Trophoblast cell (in vitro differentiated cells and primary cell): ENCODE measurements at regions not wholly inside any gene's neighbourhood (a gene's known extent, or its start where the extent isn't known, plus 50 kb on each side); places are given as distances from the start of the nearest gene placed in this dataset.

Experiments
- DNase-seq, 2 donors: peaks; one replicate each; pipeline ENCODE4 v3.0.0-alpha.2; 2016
- H2AFZ ChIP-seq: 2 replicates; pipeline ENCODE4 v1.6.1; 2013; ENCODE audit warnings: low read length, moderate library complexity, mild to moderate bottlenecking; ENCODE audit not compliant: insufficient read depth, poor library complexity
- H2AK5ac ChIP-seq: 2 replicates; pipeline ENCODE4 v1.6.1; 2013; ENCODE audit warnings: mild to moderate bottlenecking, low read length
- H2BK120ac ChIP-seq: 2 replicates; pipeline ENCODE4 v1.6.1; 2013; ENCODE audit warnings: low read length, mild to moderate bottlenecking, moderate library complexity; ENCODE audit not compliant: insufficient read depth, poor library complexity
- H2BK12ac ChIP-seq: 2 replicates; pipeline ENCODE4 v1.6.1; 2013; ENCODE audit warnings: mild to moderate bottlenecking, low read length, moderate library complexity
- H2BK5ac ChIP-seq: 2 replicates; pipeline ENCODE4 v1.6.1; 2013; ENCODE audit warnings: low read length, low read depth, moderate library complexity, mild to moderate bottlenecking; ENCODE audit not compliant: poor library complexity
- H3K14ac ChIP-seq: 2 replicates; pipeline ENCODE4 v1.6.1; 2013; ENCODE audit warnings: mild to moderate bottlenecking, low read length
- H3K18ac ChIP-seq: 2 replicates; pipeline ENCODE4 v1.6.1; 2013; ENCODE audit warnings: mild to moderate bottlenecking, low read length
- H3K23ac ChIP-seq: 2 replicates; pipeline ENCODE4 v1.6.1; 2013; ENCODE audit warnings: low read length
- H3K27ac ChIP-seq: 2 replicates; pipeline ENCODE4 v1.5.1; 2013; ENCODE audit warnings: low read depth, mild to moderate bottlenecking, inconsistent platforms, low read length, moderate library complexity
- H3K27me3 ChIP-seq: 2 replicates; pipeline ENCODE4 v1.6.1; 2013; ENCODE audit warnings: inconsistent platforms, mild to moderate bottlenecking, low read length, moderate library complexity; ENCODE audit not compliant: insufficient read depth
- H3K36me3 ChIP-seq, 2 experiments: 1 replicate in 1 of 2; 2 replicates in 1 of 2; pipeline ENCODE4 v1.6.1; 2013; ENCODE audit warnings: low read length in 2 of 2, mild to moderate bottlenecking in 2 of 2, moderate library complexity in 1 of 2; ENCODE audit not compliant: insufficient read depth in 2 of 2, control insufficient read depth in 1 of 2
- H3K4ac ChIP-seq: 2 replicates; pipeline ENCODE4 v1.6.1; 2013; ENCODE audit warnings: low read depth, mild to moderate bottlenecking, low read length, moderate library complexity
- H3K4me1 ChIP-seq, 2 experiments: 1 replicate in 1 of 2; 2 replicates in 1 of 2; pipeline ENCODE4 v1.6.1; 2013; ENCODE audit warnings: low read length in 2 of 2, mild to moderate bottlenecking in 2 of 2, moderate library complexity in 1 of 2; ENCODE audit not compliant: insufficient read depth in 2 of 2, control insufficient read depth in 1 of 2
- H3K4me2 ChIP-seq: 2 replicates; pipeline ENCODE4 v1.6.1; 2013; ENCODE audit warnings: inconsistent platforms, mild to moderate bottlenecking, low read length, moderate library complexity
- H3K4me3 ChIP-seq: 2 replicates; pipeline ENCODE4 v1.5.1; 2013; ENCODE audit warnings: mild to moderate bottlenecking, low read depth, low read length, inconsistent platforms
- H3K79me1 ChIP-seq: one replicate; pipeline ENCODE4 v1.6.1; 2013; ENCODE audit warnings: low read length
- H3K79me2 ChIP-seq: 2 replicates; pipeline ENCODE4 v1.6.1; 2013; ENCODE audit warnings: low read length, mild to moderate bottlenecking; ENCODE audit not compliant: control insufficient read depth, insufficient read depth, poor library complexity
- H3K9ac ChIP-seq: 2 replicates; pipeline ENCODE4 v1.6.1; 2013; ENCODE audit warnings: mild to moderate bottlenecking, low read length
- H3K9me3 ChIP-seq: 2 replicates; pipeline ENCODE4 v1.6.1; 2013; ENCODE audit warnings: low read depth, mild to moderate bottlenecking, control low read depth, inconsistent platforms, low read length; ENCODE audit not compliant: insufficient read depth
- H4K12ac ChIP-seq: 2 replicates; pipeline ENCODE4 v1.6.1; 2013; ENCODE audit warnings: low read depth, mild to moderate bottlenecking, low read length, moderate library complexity
- H4K8ac ChIP-seq: 2 replicates; pipeline ENCODE4 v1.6.1; 2013; ENCODE audit warnings: low read depth, mild to moderate bottlenecking, low read length, moderate library complexity
- H4K91ac ChIP-seq: one replicate; pipeline ENCODE4 v1.6.1; 2013; ENCODE audit warnings: low read depth, mild to moderate bottlenecking, low read length, moderate library complexity
- WGBS: extraction: QIAGEN DNeasy Blood & Tissue Kit; methylation state at CpG from one replicate; pipeline ENCODE4 v1.1.7; 2013; ENCODE audit warnings: missing lambda C conversion rate; ENCODE audit not compliant: insufficient read length, insufficient coverage; ENCODE audit errors: extremely low coverage; 5-methylcytosine and 5-hydroxymethylcytosine counted together

DNA sequence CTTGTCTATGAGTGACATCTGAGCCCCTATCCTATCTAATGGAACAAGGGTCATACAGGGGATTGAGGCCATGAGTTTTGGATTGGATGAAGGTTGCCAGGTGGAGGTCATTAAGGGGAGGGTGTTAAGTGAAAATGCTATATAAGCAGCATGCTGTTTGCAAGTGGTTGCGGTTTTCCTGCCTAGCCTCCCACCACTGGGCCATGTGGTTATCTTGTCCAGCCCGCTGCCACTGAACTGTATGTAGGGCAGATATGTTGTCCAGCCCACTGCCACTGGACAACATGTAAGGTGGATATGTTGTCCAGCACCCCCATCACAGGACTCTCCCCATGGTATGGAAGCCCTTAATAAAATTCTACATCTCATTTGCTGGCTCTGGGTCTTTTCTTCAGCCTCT lies 200.0 kb downstream of the FGF10 start:
- Histone ChIP-seq H3K14ac (no peak overlapping the region), H3K9me3 (no peaks in the 10 kb centered on the region), H3K23ac (no peak overlapping the region), H2AK5ac (no peak overlapping the region), H3K18ac (no peak overlapping the region), H2AFZ (no peak overlapping the region), H3K36me3 (no peaks in the 10 kb centered on the region), H3K79me2 (no peaks in the 10 kb centered on the region), H2BK5ac (no peak overlapping the region), H3K4me1 (no peaks in the 10 kb centered on the region), H4K12ac (no peak overlapping the region), H2BK12ac (no peak overlapping the region), H4K8ac (no peak overlapping the region), H4K91ac (no peak overlapping the region), H3K27me3 (no peaks in the 10 kb centered on the region), H3K79me1 (no peaks in the 10 kb centered on the region), H3K4me2 (no peak overlapping the region), H3K27ac (no peak overlapping the region), H2BK120ac (no peak overlapping the region), H3K4ac (no peak overlapping the region), H3K4me3 (no peak overlapping the region), H3K9ac (no peak overlapping the region)
- no CpG with 5 or more reads among the region's 2 CpGs for WGBS
- DNase-seq = no peak

DNA sequence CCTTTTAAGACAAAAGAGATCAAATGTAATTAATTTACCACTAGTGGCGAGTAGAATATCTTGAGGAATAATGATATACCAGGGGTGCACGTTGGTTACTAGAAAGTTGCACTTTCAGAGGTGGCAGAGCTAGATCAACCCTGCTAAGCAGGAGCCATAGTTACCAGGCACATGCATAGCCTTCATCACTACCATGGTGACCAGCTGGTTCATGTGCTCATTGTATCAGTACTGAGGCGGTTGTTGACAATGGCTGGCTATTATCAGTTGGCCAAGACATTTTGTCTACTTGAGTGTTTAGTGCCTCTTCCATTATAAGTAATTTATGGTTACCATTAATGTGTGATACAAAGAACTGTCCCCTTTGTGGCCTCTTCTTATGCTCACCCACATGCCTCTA lies 201.2 kb downstream of the FGF10 start:
- no peak overlapping the region for H2BK120ac ChIP-seq
- H3K18ac ChIP-seq = no peak overlapping the region
- H3K14ac ChIP-seq = no peak overlapping the region
- H2BK5ac ChIP-seq = no peak overlapping the region
- WGBS = no CpG with 5 or more reads among the region's 3 CpGs
- H3K27ac ChIP-seq = no peak overlapping the region
- H2AFZ ChIP-seq = no peak overlapping the region
- no peaks in the 10 kb centered on the region for H3K4me1 ChIP-seq
- H4K8ac ChIP-seq = no peak overlapping the region
- H3K4me2 ChIP-seq = no peak overlapping the region
- no peaks in the 10 kb centered on the region for H3K79me1 ChIP-seq
- H3K4ac ChIP-seq = no peak overlapping the region
- no peaks in the 10 kb centered on the region for H3K79me2 ChIP-seq
- H3K9me3 ChIP-seq = no peaks in the 10 kb centered on the region
- H4K91ac ChIP-seq = no peak overlapping the region
- no peak overlapping the region for H2AK5ac ChIP-seq
- no peak overlapping the region for H4K12ac ChIP-seq
- no peak for DNase-seq
- no peaks in the 10 kb centered on the region for H3K27me3 ChIP-seq
- no peak overlapping the region for H3K4me3 ChIP-seq
- no peaks in the 10 kb centered on the region for H3K36me3 ChIP-seq
- H3K23ac ChIP-seq = no peak overlapping the region
- H3K9ac ChIP-seq = no peak overlapping the region
- no peak overlapping the region for H2BK12ac ChIP-seq

- no peaks in the 10 kb centered on the region for H3K27me3 ChIP-seq
Measured at GRCh38 chr5:44183753-44184152, 205.5 kb downstream of the FGF10 start.

GRCh38 chr5:44183312-44183711 lies 205.9 kb downstream of the FGF10 start:
- Histone ChIP-seq H3K27ac (no peak overlapping the region), H3K18ac (no peak overlapping the region), H3K4me2 (no peak overlapping the region), H3K9ac (no peak overlapping the region), H3K9me3 (no peaks in the 10 kb centered on the region), H3K14ac (no peak overlapping the region), H2BK120ac (no peak overlapping the region), H2AFZ (no peak overlapping the region), H3K4ac (no peak overlapping the region), H4K12ac (no peak overlapping the region), H4K91ac (no peak overlapping the region), H3K23ac (no peak overlapping the region), H3K4me3 (no peak overlapping the region), H3K27me3 (no peaks in the 10 kb centered on the region), H2BK5ac (no peak overlapping the region), H2AK5ac (no peak overlapping the region), H2BK12ac (no peak overlapping the region), H4K8ac (no peak overlapping the region), H3K4me1 (no peaks in the 10 kb centered on the region), H3K79me2 (no peaks in the 10 kb centered on the region), H3K79me1 (no peaks in the 10 kb centered on the region), H3K36me3 (no peaks in the 10 kb centered on the region)
- no peak for DNase-seq
- no CpG with 5 or more reads among the region's 1 CpG for WGBS

More at GRCh38 chr5:44183753-44184152, 205.5 kb downstream of the FGF10 start:
- Histone ChIP-seq H3K9ac (no peak overlapping the region), H4K12ac (no peak overlapping the region), H4K8ac (no peak overlapping the region), H4K91ac (no peak overlapping the region), H3K4ac (no peak overlapping the region), H3K27ac (no peak overlapping the region), H2BK12ac (no peak overlapping the region), H3K79me1 (no peaks in the 10 kb centered on the region), H2AFZ (no peak overlapping the region), H3K4me1 (no peaks in the 10 kb centered on the region), H3K9me3 (no peaks in the 10 kb centered on the region), H3K14ac (no peak overlapping the region), H3K18ac (no peak overlapping the region), H3K4me2 (no peak overlapping the region), H2BK5ac (no peak overlapping the region), H2BK120ac (no peak overlapping the region), H3K36me3 (no peaks in the 10 kb centered on the region), H3K23ac (no peak overlapping the region), H3K4me3 (no peak overlapping the region), H3K79me2 (no peaks in the 10 kb centered on the region), H2AK5ac (no peak overlapping the region)
- no peak for DNase-seq
- no CpG with 5 or more reads among the region's 3 CpGs for WGBS
